Liver (tissue), 8 donors: ENCODE measurements at regions not wholly inside any gene's neighbourhood (a gene's known extent, or its start where the extent isn't known, plus 50 kb on each side); places are given as distances from the start of the nearest gene placed in this dataset.

Source experiments
- DNase-seq: peaks from one replicate; pipeline ENCODE4 v3.0.0-alpha.2; 2017; ENCODE audit warnings: low spot score
- H3K27ac ChIP-seq, 2 donors: one replicate each; pipeline ENCODE4 v1.7.0; 2013; ENCODE audit warnings: inconsistent platforms in 2 of 2, low read length in 2 of 2, control low read depth in 1 of 2, low read depth in 1 of 2, mild to moderate bottlenecking in 1 of 2
- H3K27me3 ChIP-seq, 4 donors: one replicate each; pipeline versions ENCODE4 v1.6.1 to v1.7.0; 2013; ENCODE audit warnings: low read length in 3 of 4, inconsistent platforms in 1 of 4, mild to moderate bottlenecking in 1 of 4, moderate library complexity in 1 of 4; ENCODE audit not compliant: control insufficient read depth in 4 of 4, insufficient read depth in 4 of 4
- H3K36me3 ChIP-seq, 4 donors: one replicate each; pipeline versions ENCODE4 v1.6.1 to v1.7.0; 2013; ENCODE audit warnings: low read length in 3 of 4, mild to moderate bottlenecking in 3 of 4, low read depth in 1 of 4, moderate library complexity in 1 of 4; ENCODE audit not compliant: control insufficient read depth in 4 of 4, insufficient read depth in 3 of 4
- H3K4me1 ChIP-seq, 4 donors: one replicate each; pipeline versions ENCODE4 v1.6.1 to v1.7.0; 2013; ENCODE audit warnings: low read length in 3 of 4, mild to moderate bottlenecking in 3 of 4, moderate library complexity in 1 of 4; ENCODE audit not compliant: control insufficient read depth in 4 of 4, insufficient read depth in 4 of 4
- H3K4me3 ChIP-seq, 3 donors: one replicate each; pipeline versions ENCODE4 v1.6.1 to v1.7.0; 2013; ENCODE audit warnings: low read length in 3 of 3, control low read depth in 1 of 3, low read depth in 1 of 3, mild to moderate bottlenecking in 1 of 3
- H3K9ac ChIP-seq, 2 donors: one replicate each; pipeline ENCODE4 v1.7.0; 2013; ENCODE audit warnings: low read length in 2 of 2, mild to moderate bottlenecking in 2 of 2, moderate library complexity in 2 of 2, control low read depth in 1 of 2, low read depth in 1 of 2
- H3K9me3 ChIP-seq, 4 donors: one replicate each; pipeline versions ENCODE4 v1.6.1 to v1.7.0; 2013; ENCODE audit warnings: low read length in 3 of 4; ENCODE audit not compliant: control insufficient read depth in 4 of 4
- ATF3 ChIP-seq: IDR thresholded peaks from 2 replicates; pipeline ENCODE4 v1.6.1; 2016; ENCODE audit warnings: antibody characterized with exemption
- EGR1 ChIP-seq, 2 donors: IDR thresholded peaks; 2 replicates each; pipeline ENCODE4 v1.6.1; 2016 to 2018; ENCODE audit warnings: antibody characterized with exemption in 2 of 2, low read depth in 2 of 2
- FOXA1 ChIP-seq: IDR thresholded peaks from 2 replicates; pipeline ENCODE4 v1.6.1; 2016; ENCODE audit warnings: antibody characterized with exemption
- FOXA2 ChIP-seq: IDR thresholded peaks from 2 replicates; pipeline ENCODE4 v1.6.1; 2016; ENCODE audit warnings: antibody characterized with exemption
- GABPA ChIP-seq, 2 donors: IDR thresholded peaks in 1 of 2; conservative IDR thresholded peaks in 1 of 2; 2 replicates each; pipeline ENCODE4 v1.6.1; 2016; ENCODE audit warnings: antibody characterized with exemption in 2 of 2, mild to moderate bottlenecking in 1 of 2, moderate library complexity in 1 of 2
- HNF4A ChIP-seq, 2 donors: conservative IDR thresholded peaks; 2 replicates each; pipeline ENCODE4 v1.6.1; 2016; ENCODE audit warnings: antibody characterized with exemption in 2 of 2, mild to moderate bottlenecking in 2 of 2
- HNF4G ChIP-seq: IDR thresholded peaks from 2 replicates; pipeline ENCODE4 v1.6.1; 2016; ENCODE audit warnings: antibody characterized with exemption
- JUND ChIP-seq, 2 donors: IDR thresholded peaks; 2 replicates each; pipeline ENCODE4 v1.6.1; 2016; ENCODE audit warnings: antibody characterized with exemption in 2 of 2
- MAX ChIP-seq: IDR thresholded peaks from 2 replicates; pipeline ENCODE4 v1.6.1; 2016; ENCODE audit warnings: antibody characterized with exemption
- NR2F2 ChIP-seq: IDR thresholded peaks from 2 replicates; pipeline ENCODE4 v1.6.1; 2016; ENCODE audit warnings: antibody characterized with exemption
- RAD21 ChIP-seq, 2 donors: IDR thresholded peaks; 2 replicates each; pipeline ENCODE4 v1.6.1; 2016; ENCODE audit warnings: antibody characterized with exemption in 2 of 2, mild to moderate bottlenecking in 2 of 2
- REST ChIP-seq: IDR thresholded peaks from 2 replicates; pipeline ENCODE4 v1.6.1; 2016; ENCODE audit warnings: antibody characterized with exemption, mild to moderate bottlenecking
- RXRA ChIP-seq, 2 donors: IDR thresholded peaks; 2 replicates each; pipeline ENCODE4 v1.6.1; 2017 to 2018; ENCODE audit warnings: antibody characterized with exemption in 2 of 2, mild to moderate bottlenecking in 1 of 2
- SP1 ChIP-seq: IDR thresholded peaks from 2 replicates; pipeline ENCODE4 v1.6.1; 2018; ENCODE audit warnings: antibody characterized with exemption, mild to moderate bottlenecking
- TAF1 ChIP-seq: conservative IDR thresholded peaks from 2 replicates; pipeline ENCODE4 v1.6.1; 2016; ENCODE audit warnings: antibody characterized with exemption, mild to moderate bottlenecking
- YY1 ChIP-seq: IDR thresholded peaks from 2 replicates; pipeline ENCODE4 v1.6.1; 2016; ENCODE audit warnings: antibody characterized with exemption, mild to moderate bottlenecking
- ZBTB33 ChIP-seq: IDR thresholded peaks from 2 replicates; pipeline ENCODE4 v1.6.1; 2016; ENCODE audit warnings: antibody characterized with exemption
- WGBS: extraction: QIAGEN DNeasy Blood & Tissue Kit; methylation state at CpG from one replicate; pipeline ENCODE4 v1.1.7; 2013; 5-methylcytosine and 5-hydroxymethylcytosine counted together
- TF ChIP-seq, protein P1 (sequence below): fragments of 150-350 bp; IDR thresholded peaks from 2 replicates; pipeline ENCODE4 v1.5.1; 2017; ENCODE audit warnings: improper control_type of control experiment, low read depth, low read length; ENCODE audit not compliant: missing input control
- donor health status: healthy.
- donor health status: healthy.
- donor health status: healthy.
- donor health status: healthy.
- donor health status: healthy.

DNA sequence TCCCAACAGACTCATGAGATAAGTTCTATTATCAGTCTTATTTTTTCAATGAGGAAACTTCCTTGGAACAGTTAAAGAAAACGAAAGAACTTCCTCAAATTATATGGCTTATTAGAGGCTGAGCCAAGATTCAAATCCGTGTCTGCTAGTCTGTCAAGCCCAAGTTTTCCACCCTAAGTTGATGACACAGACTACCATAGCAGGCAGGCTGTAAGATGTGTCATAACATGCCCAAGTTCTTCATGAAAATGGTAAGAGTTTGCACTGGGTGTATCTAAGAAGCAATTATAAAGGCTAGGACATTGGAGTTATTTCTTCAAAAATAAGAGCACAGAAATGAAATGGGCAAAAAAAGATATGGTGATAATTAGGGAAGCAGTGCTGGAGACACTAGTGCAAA lies 634.5 kb downstream of the BRINP1 start:
- Histone ChIP-seq H3K27me3 (peaks cover 0 to 2% (median 0%) of the 10 kb centered on the region in 4 donors), H3K36me3 (no peaks in the 10 kb centered on the region), H3K9ac (no peak overlapping the region), H3K4me1 (no peaks in the 10 kb centered on the region), H3K4me3 (no peak overlapping the region), H3K9me3 (peaks cover 0 to 9% (median 3%) of the 10 kb centered on the region in 4 donors), H3K27ac (no peak overlapping the region)
- WGBS = 36% methylated on average over 2 of the region's 2 CpGs
- DNase-seq = no peak
- no peak for TF ChIP-seq SP1
- no peak for TF ChIP-seq RXRA (IDR thresholded peaks at IDR 0.05)
- TF ChIP-seq RAD21 (IDR thresholded peaks at IDR 0.05) = no peak
- no peak for TF ChIP-seq EGR1 (IDR thresholded peaks at IDR 0.05; ENCODE audit: low read depth in 2 of 2)
- no peak for TF ChIP-seq TAF1
- TF ChIP-seq FOXA2 = no peak
- TF ChIP-seq JUND (IDR thresholded peaks at IDR 0.05) = no peak
- no peak for TF ChIP-seq YY1
- no peak for TF ChIP-seq ZBTB33
- no peak for TF ChIP-seq HNF4G
- TF ChIP-seq, protein P1, sequence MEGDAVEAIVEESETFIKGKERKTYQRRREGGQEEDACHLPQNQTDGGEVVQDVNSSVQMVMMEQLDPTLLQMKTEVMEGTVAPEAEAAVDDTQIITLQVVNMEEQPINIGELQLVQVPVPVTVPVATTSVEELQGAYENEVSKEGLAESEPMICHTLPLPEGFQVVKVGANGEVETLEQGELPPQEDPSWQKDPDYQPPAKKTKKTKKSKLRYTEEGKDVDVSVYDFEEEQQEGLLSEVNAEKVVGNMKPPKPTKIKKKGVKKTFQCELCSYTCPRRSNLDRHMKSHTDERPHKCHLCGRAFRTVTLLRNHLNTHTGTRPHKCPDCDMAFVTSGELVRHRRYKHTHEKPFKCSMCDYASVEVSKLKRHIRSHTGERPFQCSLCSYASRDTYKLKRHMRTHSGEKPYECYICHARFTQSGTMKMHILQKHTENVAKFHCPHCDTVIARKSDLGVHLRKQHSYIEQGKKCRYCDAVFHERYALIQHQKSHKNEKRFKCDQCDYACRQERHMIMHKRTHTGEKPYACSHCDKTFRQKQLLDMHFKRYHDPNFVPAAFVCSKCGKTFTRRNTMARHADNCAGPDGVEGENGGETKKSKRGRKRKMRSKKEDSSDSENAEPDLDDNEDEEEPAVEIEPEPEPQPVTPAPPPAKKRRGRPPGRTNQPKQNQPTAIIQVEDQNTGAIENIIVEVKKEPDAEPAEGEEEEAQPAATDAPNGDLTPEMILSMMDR = no peak
- no peak for TF ChIP-seq NR2F2
- no peak for TF ChIP-seq REST
- no peak for TF ChIP-seq MAX
- no peak for TF ChIP-seq ATF3
- no peak for TF ChIP-seq HNF4A (conservative IDR thresholded peaks at IDR 0.05)
- TF ChIP-seq FOXA1 = no peak
- no peak for TF ChIP-seq GABPA (IDR thresholded peaks at IDR 0.05 in 1 of 2, conservative IDR thresholded peaks at IDR 0.05 in 1 of 2)
